ENCODE measurements at regions not wholly inside any gene's neighbourhood (a gene's known extent, or its start where the extent isn't known, plus 50 kb on each side); places are given as distances from the start of the nearest gene placed in this dataset.
A peak's percentile ranks its signal among the peaks of the same experiment; 100 is the strongest.

GRCh38 chr13:80284290-80284689 is 56.6 kb downstream of the SPRY2 start:
- no peak for DNase-seq

GRCh38 chr13:80278706-80279105 is 62.2 kb downstream of the SPRY2 start:
- DNase-seq: no peak

GRCh38 chr13:80276371-80277289 is 64.3 kb downstream of the SPRY2 start:
- DNase-seq: peak; percentile 7

GRCh38 chr13:80274643-80275042 is 66.3 kb downstream of the SPRY2 start:
- peak; percentile 59 for DNase-seq

GRCh38 chr13:80273718-80274117 is 67.2 kb downstream of the SPRY2 start:
- DNase-seq: no peak

- no peak for DNase-seq
Observed at GRCh38 chr13:80265348-80265747, 75.6 kb downstream of the SPRY2 start.

GRCh38 chr13:80263745-80264513 is 77.0 kb downstream of the SPRY2 start:
- no peak for DNase-seq

GRCh38 chr13:80262051-80262695 is 78.8 kb downstream of the SPRY2 start:
- no peak for DNase-seq

- no peak for DNase-seq
Observed at GRCh38 chr13:80259159-80259558, 81.8 kb downstream of the SPRY2 start.

- DNase-seq: no peak
Observed at GRCh38 chr13:80256352-80256932, 84.5 kb downstream of the SPRY2 start.

GRCh38 chr13:80255946-80256345 is 85.0 kb downstream of the SPRY2 start:
- no peak for DNase-seq

GRCh38 chr13:80251403-80251802 is 89.5 kb downstream of the SPRY2 start:
- DNase-seq: peak; percentile 53

GRCh38 chr13:80250213-80250810 is 90.6 kb downstream of the SPRY2 start:
- DNase-seq: no peak

- DNase-seq: no peak
Observed at GRCh38 chr13:80249516-80250212, 91.3 kb downstream of the SPRY2 start.

- no peak for DNase-seq
Observed at GRCh38 chr13:80245162-80245733, 95.7 kb downstream of the SPRY2 start.

- no peak for DNase-seq
Observed at GRCh38 chr13:80244574-80244973, 96.4 kb downstream of the SPRY2 start.

GRCh38 chr13:80242728-80243427 is 98.0 kb downstream of the SPRY2 start:
- no peak for DNase-seq

GRCh38 chr13:80239571-80240255 is 101.2 kb downstream of the SPRY2 start:
- DNase-seq: peak; percentile 23

- no peak for DNase-seq
Observed at GRCh38 chr13:80239116-80239515, 101.8 kb downstream of the SPRY2 start.

GRCh38 chr13:80237646-80238045 is 103.3 kb downstream of the SPRY2 start:
- DNase-seq: peak; percentile 48
